Inflammatory macrophage treated with lipopolysaccharide for 1 hour (primary cell): ENCODE measurements at regions not wholly inside any gene's neighbourhood (a gene's known extent, or its start where the extent isn't known, plus 50 kb on each side); places are given as distances from the start of the nearest gene placed in this dataset.

Source experiments
- DNase-seq, 2 donors: peaks; one replicate each; pipeline ENCODE4 v3.0.0-alpha.2; 2020 to 2022

- no peak for DNase-seq
Measured at GRCh38 chr2:94939349-94939748, 68.1 kb downstream of the TEKT4 start.

DNA sequence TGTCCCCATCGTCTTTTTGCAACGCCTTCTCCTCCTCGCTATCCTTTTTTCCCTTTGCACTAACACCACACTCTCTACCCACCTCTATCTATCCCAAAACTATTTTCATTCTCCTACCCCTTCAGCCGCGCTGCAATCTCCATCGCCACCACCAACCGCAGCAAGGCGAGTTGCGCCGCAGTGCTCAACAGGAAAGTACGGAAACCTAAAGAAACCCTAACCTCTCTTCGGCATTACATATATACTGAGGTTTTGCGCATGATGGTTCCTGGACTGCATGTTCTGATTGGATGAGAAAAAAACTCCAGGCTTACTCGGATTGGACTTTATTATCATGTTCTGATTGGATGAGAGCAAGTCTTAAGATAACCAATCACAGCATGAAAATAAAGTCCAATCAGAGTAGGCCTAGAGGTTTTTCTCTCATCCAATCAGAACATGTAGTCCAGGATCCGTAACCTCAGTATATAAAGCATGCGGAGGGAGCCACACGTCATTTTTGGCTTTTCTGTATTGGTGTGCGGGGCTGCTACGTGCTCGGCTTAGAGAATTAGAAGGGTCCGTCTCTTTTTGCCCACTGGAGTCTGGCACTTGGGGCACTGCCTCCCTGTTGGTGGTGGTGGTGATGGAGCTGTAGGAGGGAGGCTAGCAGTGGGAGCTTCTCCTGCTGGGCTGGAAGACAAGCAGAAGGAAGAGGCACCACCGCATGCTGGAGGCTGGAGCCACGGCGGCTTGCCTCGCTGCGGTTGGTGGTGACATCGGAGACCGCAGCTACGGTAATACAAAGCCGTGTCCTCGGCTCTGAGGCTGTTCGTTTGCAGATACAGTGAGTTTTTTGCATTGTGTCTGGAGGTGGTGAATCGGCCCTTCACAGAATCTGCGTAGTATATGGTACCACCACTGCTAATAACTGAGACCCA is 76.1 kb downstream of the TEKT4 start:
- DNase-seq, result no peak

DNA sequence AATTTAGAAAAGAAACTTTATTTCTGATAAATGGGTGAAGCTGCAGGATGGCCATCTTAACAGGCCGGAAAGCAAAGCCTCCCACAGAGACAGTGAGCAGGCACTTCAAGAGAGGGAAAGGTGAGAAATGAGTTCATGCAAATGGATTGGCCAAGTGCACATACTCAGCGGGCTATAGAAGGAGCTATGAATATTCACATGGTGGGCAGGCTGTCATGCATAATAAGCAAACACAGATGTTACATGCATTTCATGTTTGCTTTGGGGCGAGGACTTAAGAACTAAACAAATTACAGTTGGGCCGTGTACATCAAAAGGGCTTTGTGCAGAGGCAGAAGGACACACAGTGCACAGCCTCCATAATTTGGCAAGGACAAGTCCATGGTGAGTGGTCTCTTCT is 69.8 kb upstream of the MAL start:
- no peak for DNase-seq

- DNase-seq, result peak; percentile 7 to 51
Measured at GRCh38 chr2:94956797-94957391, 68.6 kb upstream of the MAL start.

DNA sequence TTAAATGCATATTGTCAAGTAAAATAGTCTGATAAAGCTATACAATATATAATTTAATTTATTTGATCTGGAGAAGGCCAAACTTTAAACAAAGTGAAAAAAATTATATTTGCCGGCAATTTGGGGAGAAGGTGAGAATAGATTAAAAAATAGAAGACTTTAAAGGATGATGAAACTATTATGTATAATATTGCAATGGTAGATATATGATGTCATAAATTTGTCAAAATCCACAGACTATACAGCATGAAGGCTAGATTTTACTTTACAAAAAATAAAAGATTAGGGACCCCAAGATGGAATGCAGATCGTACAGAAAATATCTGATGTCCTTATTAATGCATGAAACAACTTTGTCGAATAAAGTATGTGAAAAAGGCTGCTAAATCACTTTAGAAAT is 67.3 kb upstream of the MAL start:
- no peak for DNase-seq

- no peak for DNase-seq
Measured at GRCh38 chr2:94960266-94960665, 65.2 kb upstream of the MAL start.

DNA sequence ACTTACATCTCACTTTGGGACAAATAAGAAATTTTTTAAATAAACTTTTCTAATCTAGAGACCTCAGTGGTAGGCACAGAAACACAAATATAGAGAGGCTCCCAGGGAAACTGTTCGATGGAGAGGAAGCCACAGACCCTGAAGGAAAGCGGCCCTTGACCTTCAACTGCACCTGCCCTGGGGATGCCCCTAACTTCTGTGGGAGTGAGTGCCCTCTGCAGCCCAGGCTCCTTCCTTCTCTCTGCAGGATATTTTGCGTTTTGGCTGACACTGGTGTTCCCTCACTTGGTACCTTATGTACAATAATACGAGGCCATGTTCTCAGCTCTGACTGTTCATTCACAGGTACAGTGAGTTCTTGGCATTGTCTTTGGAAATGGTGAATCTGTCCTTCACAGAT is 64.8 kb upstream of the MAL start:
- DNase-seq, result no peak

GRCh38 chr2:94964193-94964592 is 61.3 kb upstream of the MAL start:
- DNase-seq, result no peak

- no peak for DNase-seq
Measured at GRCh38 chr2:94966689-94967088, 58.8 kb upstream of the MAL start.

GRCh38 chr2:94970353-94970752 is 55.2 kb upstream of the MAL start:
- DNase-seq, result no peak
